TTC549 (cell line): ENCODE measurements at regions not wholly inside any gene's neighbourhood (a gene's known extent, or its start where the extent isn't known, plus 50 kb on each side); places are given as distances from the start of the nearest gene placed in this dataset.
A peak's percentile ranks its signal among the peaks of the same experiment; 100 is the strongest.

Experiments
- FAIRE-seq: peaks from 2 replicates; lab custom pipeline; 2012; peaks lifted over from hg19 to GRCh38; lab: Jason Lieb, UNC

GRCh38 chr7:31398815-31399214, 58.3 kb upstream of the NEUROD6 start:
- FAIRE-seq, result no peak

DNA sequence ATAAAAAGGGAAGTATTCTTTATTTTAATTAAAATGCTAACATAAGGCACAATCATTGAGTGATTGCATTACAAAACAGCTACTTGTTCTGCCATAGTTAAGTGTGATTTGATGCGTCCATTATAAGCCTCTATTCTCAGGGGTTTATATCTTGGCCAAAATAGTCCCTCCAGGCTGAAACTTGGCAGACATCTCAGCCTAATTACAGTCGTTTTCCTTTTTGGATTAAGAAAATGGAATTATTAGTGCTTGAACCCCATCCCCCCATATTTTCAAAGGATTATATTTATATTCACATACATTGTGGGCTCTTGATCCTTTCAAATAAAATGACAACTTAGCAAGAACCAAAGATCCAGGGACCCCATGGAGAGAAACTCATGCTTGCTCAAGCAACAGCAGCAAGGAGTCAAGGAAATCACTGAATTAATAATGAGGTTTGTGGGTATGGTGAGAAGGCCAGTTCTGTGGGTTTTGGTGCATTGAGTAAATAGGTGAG, 66.7 kb upstream of the NEUROD6 start:
- FAIRE-seq, result no peak

DNA sequence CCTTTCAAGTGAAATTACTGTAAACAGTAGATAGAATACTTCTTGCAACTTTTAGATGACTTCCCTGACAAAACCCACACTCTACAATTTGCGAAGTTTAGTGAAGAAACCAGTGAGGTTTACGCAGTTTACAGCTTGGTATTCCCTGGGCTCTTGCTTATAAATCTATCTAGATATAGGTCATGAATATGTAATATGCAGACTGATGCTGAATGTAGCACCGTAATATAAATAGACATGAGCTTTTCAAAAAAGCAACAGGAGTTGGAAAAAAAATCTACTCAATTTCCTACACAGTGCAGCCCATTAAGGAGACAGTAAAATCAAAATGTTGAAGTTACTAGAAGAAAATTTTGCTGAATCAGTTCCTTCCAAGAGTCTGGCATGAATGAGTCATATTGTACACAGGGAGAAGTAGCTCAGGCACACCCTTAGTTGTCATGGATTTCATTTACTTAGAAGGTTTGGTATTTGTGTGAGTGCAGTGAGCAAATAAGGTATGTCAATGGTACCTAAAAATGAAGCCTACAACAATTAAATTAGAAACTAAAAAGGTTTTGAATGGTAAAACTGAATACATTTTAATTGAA, 67.7 kb upstream of the NEUROD6 start:
- FAIRE-seq, result no peak

DNA sequence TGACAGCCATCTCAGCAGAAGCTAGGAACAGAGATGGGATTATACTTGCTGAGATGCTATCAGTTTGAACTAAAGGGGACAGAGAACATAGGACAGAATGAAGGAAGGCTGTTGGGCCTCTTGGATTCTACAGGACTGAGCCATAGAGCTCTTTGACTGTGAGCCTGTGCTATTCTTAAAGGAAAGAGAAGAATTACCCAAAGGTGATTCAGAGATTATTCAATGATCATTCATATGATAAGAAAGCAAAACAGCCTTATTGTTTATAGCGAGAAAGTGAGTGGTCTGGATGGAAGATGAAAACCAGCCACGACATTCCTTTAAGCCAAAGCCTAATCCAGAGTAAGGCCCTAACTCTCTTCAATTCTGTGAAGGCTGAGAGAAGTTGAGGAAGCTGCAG, 69.7 kb upstream of the NEUROD6 start:
- no peak for FAIRE-seq

DNA sequence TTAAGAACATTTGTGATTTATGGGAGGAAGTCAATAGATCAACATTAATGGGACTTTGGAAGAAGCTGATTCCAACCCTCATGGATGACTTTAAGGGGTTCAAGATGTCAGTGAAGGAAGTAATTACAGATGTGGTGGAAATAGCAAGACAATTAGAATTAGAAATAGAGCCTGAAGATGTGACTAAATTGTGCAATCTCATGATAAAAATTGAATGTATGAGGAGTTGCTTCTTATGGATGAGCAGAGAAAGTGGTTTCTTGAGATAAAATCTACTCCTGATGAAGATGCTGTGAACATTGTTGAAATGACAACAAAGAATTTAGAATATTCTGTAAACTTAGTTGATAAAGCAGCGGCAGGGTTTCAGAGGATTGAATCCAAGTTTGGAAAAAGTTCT, 70.9 kb upstream of the NEUROD6 start:
- no peak for FAIRE-seq

DNA sequence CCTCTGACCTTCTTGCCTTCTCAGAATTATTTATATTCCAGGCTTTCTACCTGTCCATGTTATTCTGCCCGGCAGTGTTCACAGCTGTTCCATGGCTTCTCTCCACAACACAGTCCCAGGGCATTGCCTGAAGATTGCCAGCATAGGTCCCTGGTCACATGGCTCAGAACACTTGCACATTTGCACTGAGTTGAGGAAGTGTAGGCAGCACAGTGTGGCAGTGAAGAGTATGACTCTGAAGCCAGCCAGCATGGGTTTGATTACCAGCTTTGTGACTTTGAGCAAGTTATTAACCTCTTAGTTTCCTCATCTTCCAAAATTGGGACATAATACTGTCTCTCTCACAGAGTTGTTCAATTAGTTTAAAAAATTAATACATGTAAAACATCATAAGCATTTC, 73.2 kb upstream of the NEUROD6 start:
- no peak for FAIRE-seq

GRCh38 chr7:31416381-31416870, 75.9 kb upstream of the NEUROD6 start:
- FAIRE-seq, result no peak

- FAIRE-seq, result no peak
These were observed 78.4 kb upstream of the NEUROD6 start for GRCh38 chr7:31418928-31419327.

DNA sequence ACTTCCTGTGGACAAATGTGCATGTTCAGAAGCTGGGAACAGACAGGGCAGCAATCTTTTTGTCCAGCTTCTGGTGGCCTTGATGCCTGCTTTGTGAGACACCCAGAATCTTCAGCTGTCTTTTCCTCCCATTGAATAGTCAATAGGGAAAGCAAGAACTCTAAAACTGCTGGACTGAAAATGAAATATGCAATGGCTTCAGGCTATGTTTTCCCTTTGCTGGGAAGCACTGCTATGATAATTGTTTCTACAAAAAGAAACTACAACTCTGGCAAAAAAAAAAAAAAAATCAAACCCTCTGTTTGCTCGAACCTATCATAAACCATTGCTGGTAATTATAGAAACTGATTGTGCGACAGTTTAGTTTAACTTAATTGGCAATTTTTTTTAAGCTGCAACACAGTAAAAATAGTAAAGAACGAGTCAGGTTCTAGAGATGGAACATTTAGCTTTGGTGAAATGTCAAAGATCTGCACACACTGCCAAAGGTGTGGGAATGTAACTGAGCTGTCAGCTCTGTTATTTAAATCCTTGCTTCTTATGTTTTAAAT, 79.1 kb upstream of the NEUROD6 start:
- FAIRE-seq, result no peak

GRCh38 chr7:31420948-31421347, 80.4 kb upstream of the NEUROD6 start:
- no peak for FAIRE-seq

GRCh38 chr7:31421607-31422006, 81.1 kb upstream of the NEUROD6 start:
- FAIRE-seq, result no peak

DNA sequence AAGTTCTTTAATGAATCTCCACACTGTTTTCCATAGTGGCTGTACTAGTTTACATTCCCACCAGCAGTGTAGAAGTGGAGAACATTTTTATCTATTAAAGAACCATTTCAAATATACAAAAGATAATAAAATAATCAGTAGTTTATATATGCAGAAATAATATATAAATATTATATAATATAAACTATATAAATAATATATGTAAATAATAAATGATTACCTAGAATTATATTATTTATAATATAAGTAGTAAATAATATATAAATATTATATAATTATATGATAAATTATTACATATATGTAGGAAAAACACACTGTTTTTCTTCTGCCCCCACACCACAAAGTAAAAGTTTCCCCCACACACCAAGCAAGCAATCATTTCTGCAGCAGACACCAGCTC, 83.5 kb upstream of the NEUROD6 start:
- FAIRE-seq, result peak; percentile 26

DNA sequence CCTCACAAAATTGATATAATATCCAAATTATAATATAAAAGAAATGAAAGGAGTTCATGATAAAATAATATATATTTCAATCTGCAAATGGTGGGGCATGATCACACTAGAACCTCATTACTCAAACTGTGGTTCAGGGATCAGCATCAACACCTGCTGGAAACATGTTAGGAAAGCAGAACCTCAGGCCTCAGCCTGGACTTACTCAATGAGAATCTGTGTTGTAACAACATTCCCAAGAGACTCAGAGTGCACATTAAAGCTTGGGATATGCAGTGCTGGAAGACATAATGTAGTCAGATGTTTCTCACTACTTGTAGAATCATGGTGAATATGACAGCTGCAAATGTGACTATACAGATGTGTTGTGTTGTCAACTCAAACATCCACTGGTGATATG, 81.7 kb upstream of the ITPRID1 start:
- FAIRE-seq, result no peak

DNA sequence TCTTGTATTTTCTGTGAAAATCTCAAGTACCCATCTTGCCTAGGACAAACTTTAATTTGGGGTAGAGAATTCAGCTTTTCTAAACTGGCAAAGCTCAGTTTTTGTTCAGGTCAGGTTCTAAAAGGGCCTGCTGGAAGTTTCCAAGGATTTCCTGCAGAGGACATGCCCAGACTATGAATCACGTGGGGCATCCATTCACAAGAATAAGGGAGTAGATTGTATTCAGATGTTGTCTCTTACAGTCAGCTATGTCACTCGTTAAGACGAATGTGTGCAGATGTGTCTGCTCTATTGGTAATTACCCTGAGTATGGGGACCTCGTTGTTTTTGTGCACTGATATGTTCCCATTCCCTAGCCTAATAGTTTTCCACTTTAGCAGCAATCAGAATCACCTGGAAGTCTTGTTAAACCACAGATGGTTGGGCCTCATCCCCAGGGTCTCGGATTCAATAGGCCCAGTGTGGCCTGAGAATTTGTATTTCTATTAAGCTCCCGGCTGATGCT, 81.0 kb upstream of the ITPRID1 start:
- FAIRE-seq, result no peak

- no peak for FAIRE-seq
These were observed 76.5 kb upstream of the ITPRID1 start for GRCh38 chr7:31437250-31437865.

DNA sequence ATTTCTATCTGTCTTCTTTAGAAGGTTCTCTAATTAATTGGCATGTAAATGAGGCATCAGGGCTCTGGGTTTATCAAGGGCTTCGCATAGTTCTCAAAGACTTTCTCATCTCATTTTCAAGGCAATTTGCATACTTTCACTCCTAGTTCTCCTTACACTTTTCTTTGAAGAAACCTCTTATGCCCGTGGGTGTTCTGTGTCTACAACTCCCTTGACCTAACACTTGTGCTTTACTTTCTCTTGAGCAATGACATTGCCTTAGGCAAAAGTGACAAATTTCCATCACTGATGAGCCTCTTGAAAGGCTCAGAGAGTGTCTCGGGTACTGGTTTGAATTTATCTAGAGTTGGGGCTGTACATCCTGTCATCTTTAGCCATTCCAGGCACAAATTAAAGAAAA, 74.7 kb upstream of the ITPRID1 start:
- no peak for FAIRE-seq

GRCh38 chr7:31440511-31440910, 73.4 kb upstream of the ITPRID1 start:
- FAIRE-seq, result no peak

GRCh38 chr7:31442626-31443025, 71.3 kb upstream of the ITPRID1 start:
- FAIRE-seq, result no peak

DNA sequence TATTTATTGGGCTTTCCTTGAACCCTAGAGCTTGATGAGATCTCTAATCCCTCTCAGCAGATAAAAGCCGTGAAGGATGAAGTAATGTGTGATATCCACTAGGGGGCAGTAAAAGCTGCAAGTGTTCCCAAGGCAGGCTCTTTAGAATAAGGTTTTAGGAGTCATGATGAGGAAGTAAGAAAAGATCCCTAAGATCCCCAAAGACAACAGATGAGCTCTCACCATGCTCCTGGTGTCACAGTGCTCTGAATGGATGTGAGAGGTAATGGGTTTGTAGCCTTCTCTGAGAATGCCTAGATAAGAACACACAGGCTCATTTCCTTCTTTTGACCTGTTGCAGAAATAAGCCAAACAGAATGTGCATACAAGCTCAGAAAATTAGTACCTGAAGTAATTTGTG, 70.4 kb upstream of the ITPRID1 start:
- FAIRE-seq, result no peak

DNA sequence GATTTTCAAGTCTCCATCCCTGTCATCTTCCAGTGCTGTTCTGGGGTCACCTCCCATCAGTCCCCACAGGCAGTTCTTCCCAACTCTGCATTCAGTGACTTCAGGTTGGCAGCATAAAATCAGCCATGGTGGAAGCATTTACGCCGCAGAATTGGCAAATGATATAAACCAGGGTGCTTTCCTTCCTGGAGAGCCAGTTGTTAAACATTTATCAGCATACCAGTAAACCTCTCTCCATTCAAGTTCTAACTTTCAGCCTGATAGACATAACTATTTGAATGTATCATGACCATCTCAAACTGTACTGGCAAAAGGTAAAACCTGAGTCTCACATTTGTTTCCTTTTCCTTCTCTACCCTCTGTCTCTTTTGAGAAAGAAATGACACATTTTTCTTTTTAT, 69.7 kb upstream of the ITPRID1 start:
- FAIRE-seq, result no peak

DNA sequence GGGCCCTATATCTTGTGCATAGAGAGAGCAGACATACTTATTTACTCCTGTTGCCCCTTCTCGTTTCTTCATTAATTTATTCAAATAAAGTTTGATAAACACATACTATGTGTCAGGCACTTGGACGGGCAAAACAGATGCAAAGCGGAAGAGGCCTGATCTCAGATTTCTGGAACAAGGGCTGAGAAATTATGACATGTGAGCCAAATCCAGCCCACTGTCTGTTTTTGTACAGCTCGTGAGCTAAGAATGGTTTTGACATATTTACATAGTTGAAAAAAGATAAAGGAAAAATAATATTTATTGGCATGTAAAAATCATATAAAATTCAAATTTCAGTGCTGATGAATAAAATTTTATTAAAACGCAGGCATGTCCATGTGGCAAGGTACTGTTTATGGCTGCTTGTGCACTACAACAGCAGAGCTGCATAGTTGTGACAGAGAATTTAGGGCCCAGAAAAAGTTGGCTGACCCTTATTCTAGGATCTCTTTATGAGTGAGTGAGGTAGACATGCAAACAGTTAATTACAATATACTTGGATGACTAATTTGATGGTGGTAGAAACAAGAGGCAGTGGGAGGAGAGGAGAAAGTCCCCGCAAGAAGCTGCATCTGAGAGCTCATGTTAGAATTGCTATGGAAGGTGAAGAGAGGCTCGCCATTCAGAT, 68.1 kb upstream of the ITPRID1 start:
- no peak for FAIRE-seq

DNA sequence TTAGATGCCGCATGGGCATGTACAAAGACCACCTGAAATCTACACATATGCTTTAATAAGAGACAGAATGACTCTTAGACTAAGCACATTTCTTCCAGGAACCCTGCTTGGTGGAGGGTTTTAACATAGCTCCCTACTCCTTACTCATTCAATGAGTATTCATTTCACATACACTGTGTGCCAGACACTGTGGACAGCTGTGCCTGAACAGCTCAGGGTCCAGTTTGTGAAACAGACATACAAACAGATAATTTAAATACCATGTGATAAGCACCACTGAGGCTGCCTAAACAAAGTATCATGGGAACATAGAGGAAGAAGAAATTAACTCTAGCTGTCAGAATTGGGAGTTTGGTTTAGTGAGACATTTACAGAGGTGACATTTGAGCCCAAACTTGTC, 65.2 kb upstream of the ITPRID1 start:
- FAIRE-seq, result no peak

DNA sequence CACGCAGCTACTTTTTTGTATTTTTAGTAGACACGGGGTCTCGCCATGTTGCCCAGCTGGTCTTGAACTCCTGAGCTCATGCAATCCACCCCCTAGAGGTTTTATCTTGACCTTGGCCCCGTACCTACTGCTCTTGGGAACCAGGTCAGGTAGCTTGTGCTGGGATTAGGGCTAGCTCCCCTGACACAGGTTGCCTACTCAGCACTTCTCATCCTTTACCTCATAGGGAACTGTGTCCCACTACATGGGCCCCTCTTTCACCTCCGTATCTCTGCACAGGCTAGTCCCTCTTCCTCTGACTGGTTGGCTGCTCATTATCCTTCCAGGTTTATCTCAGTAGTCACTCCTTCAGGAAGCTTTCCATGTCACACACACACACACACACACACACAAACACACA, 58.0 kb upstream of the ITPRID1 start:
- FAIRE-seq, result no peak
